Activated T-cell treated with anti-CD3 and anti-CD28 coated beads, Interleukin-2, amount 50 U/mL, for 72 hours (primary cell): ENCODE measurements at regions not wholly inside any gene's neighbourhood (a gene's known extent, or its start where the extent isn't known, plus 50 kb on each side); places are given as distances from the start of the nearest gene placed in this dataset.

Source experiments
- ATAC-seq, 2 donors: fragments of 150-1000 bp; cut with Tn5 transposase; replicated peaks in 1 of 2; 2 replicates each; pipeline ENCODE4 v1.10.0; 2021; ENCODE audit warnings: moderate library complexity in 2 of 2, mild to moderate bottlenecking in 1 of 2
- DNase-seq, 2 donors: peaks; one replicate each; pipeline ENCODE4 v3.0.0; 2021 to 2022; ENCODE audit warnings: mixed read lengths in 1 of 2
- H3K27ac Mint-ChIP-seq: one replicate; pipeline ENCODE4 v1.8.0; 2022; ENCODE audit warnings: mild to moderate bottlenecking, moderate library complexity, mixed read lengths
- H3K27me3 Mint-ChIP-seq: one replicate; pipeline ENCODE4 v1.8.0; 2022; ENCODE audit warnings: low read depth, mixed read lengths
- H3K36me3 Mint-ChIP-seq, 2 donors: one replicate each; pipeline ENCODE4 v1.8.0; 2022; ENCODE audit warnings: mixed read lengths in 2 of 2, mild to moderate bottlenecking in 1 of 2; ENCODE audit not compliant: insufficient read depth in 2 of 2
- H3K4me1 Mint-ChIP-seq: one replicate; pipeline ENCODE4 v1.8.0; 2022; ENCODE audit warnings: low read depth, mixed read lengths
- H3K4me3 Mint-ChIP-seq, 2 donors: one replicate each; pipeline ENCODE4 v1.8.0; 2022; ENCODE audit warnings: mild to moderate bottlenecking in 2 of 2, mixed read lengths in 2 of 2, moderate library complexity in 2 of 2
- H3K9me3 Mint-ChIP-seq, 2 donors: one replicate each; pipeline ENCODE4 v1.8.0; 2022; ENCODE audit warnings: mixed read lengths in 2 of 2

DNA sequence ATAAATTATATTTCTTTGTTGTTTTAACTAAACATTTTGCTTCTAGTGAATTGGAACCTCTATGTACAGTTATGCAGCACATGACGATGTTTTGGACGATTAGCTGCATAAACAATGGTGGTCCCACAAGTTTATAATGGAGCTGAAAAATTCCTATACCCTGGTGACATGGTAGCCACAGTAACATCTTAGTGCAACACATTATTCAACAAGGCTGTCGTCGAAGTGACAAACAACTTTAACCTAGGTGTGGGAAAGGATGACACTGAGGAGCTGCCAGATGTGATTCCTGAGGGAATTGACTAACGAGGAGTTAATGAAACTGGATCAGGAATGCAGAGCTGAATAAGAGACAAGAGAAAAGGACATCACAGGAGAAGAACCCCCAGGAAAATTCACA lies 588.9 kb upstream of the EPHA6 start:
- H3K4me3 Mint-ChIP-seq: no peak overlapping the region
- no peaks in the 10 kb centered on the region for H3K4me1 Mint-ChIP-seq
- H3K9me3 Mint-ChIP-seq: peaks cover 5 to 6% of the 10 kb centered on the region in 2 donors
- no peaks in the 10 kb centered on the region for H3K36me3 Mint-ChIP-seq
- no peak for DNase-seq
- H3K27me3 Mint-ChIP-seq: no peaks in the 10 kb centered on the region
- ATAC-seq: no peak
- no peak overlapping the region for H3K27ac Mint-ChIP-seq

DNA sequence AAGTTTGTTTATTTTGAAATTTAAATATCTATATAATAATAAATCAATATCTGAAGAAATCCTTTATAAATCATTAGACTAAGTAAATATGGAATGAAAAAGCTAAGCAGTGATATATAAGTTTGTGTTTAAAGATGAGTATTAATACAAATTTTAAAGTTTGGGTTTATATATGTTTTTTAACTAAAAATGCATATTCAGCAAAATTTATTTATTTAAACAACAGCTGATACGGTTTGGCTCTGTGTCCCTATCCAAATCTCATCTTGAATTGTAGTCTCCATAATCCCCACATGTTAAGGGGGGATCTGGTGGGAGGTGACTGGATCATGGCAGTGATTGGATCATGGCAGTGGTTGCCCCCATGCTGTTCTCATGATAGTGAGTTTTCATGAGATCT lies 580.7 kb upstream of the EPHA6 start:
- H3K4me3 Mint-ChIP-seq: no peak overlapping the region
- H3K36me3 Mint-ChIP-seq: no peaks in the 10 kb centered on the region
- H3K4me1 Mint-ChIP-seq: no peaks in the 10 kb centered on the region
- H3K27me3 Mint-ChIP-seq: no peaks in the 10 kb centered on the region
- ATAC-seq (no peak), DNase-seq (no peak)
- H3K27ac Mint-ChIP-seq: no peak overlapping the region
- H3K9me3 Mint-ChIP-seq: peaks cover 0 to 4% of the 10 kb centered on the region in 2 donors

DNA sequence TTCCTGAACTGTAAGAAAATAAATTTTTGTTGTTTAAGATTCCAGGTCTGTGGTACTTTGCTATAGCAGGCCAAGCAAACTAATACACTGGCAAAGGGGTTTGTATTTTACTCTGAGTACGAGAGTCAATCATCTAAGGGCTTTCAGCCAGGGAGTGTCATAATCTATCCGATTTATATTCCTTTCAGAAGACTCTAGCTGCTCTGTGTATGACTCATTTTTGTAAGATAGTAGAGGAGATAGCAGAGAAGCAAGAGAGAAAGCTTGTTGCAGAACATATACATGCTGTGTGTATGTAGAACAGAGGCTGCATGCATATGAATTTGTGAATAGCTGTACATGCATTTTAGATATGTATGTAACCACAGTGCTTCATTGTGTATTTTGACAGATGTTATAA lies 577.9 kb upstream of the EPHA6 start:
- no peak for ATAC-seq
- Mint-ChIP-seq H3K27me3 (no peaks in the 10 kb centered on the region), H3K9me3 (peaks cover 0 to 4% of the 10 kb centered on the region in 2 donors)

DNA sequence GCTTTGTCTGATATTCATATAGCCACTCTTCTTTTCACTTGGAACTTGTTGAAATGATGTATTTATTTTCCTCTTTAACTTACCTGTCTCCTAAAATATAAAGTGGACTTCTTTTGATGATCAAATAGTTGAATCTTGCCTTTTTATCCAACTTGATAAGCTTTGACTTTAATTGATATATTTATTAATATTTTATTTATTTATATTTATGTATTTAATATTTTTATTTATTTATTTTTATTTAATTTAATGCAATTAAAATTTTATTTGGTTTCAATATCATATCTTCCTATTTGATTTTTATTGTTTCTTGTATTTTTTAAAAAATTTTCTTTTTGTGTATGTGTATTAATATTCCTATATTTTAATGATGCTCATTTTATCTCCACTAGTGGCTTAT lies 555.1 kb upstream of the EPHA6 start:
- no peak overlapping the region for H3K27ac Mint-ChIP-seq
- no peak overlapping the region for H3K4me3 Mint-ChIP-seq
- no peaks in the 10 kb centered on the region for H3K27me3 Mint-ChIP-seq
- DNase-seq (no peak), ATAC-seq (no peak)
- H3K36me3 Mint-ChIP-seq: no peaks in the 10 kb centered on the region
- no peaks in the 10 kb centered on the region for H3K4me1 Mint-ChIP-seq
- peaks cover 9 to 10% of the 10 kb centered on the region in 2 donors for H3K9me3 Mint-ChIP-seq

More for the DNA sequence above, 577.9 kb upstream of the EPHA6 start:
- Mint-ChIP-seq H3K4me3 (no peak overlapping the region), H3K36me3 (no peaks in the 10 kb centered on the region), H3K27ac (no peak overlapping the region), H3K4me1 (no peaks in the 10 kb centered on the region)
- no peak for DNase-seq

- ATAC-seq (no peak), DNase-seq (no peak)
- Mint-ChIP-seq H3K4me1 (no peaks in the 10 kb centered on the region), H3K4me3 (no peak overlapping the region), H3K27me3 (no peaks in the 10 kb centered on the region), H3K27ac (no peak overlapping the region), H3K9me3 (peaks cover 2 to 10% of the 10 kb centered on the region in 2 donors), H3K36me3 (no peaks in the 10 kb centered on the region)
These were observed 549.7 kb upstream of the EPHA6 start for GRCh38 chr3:96264701-96265100.

- Mint-ChIP-seq H3K9me3 (peaks cover 2 to 6% of the 10 kb centered on the region in 2 donors), H3K4me3 (no peak overlapping the region), H3K4me1 (no peaks in the 10 kb centered on the region), H3K27me3 (no peaks in the 10 kb centered on the region), H3K36me3 (no peaks in the 10 kb centered on the region), H3K27ac (no peak overlapping the region)
- ATAC-seq (no peak), DNase-seq (no peak)
These were observed 547.8 kb upstream of the EPHA6 start for GRCh38 chr3:96266395-96267190.

DNA sequence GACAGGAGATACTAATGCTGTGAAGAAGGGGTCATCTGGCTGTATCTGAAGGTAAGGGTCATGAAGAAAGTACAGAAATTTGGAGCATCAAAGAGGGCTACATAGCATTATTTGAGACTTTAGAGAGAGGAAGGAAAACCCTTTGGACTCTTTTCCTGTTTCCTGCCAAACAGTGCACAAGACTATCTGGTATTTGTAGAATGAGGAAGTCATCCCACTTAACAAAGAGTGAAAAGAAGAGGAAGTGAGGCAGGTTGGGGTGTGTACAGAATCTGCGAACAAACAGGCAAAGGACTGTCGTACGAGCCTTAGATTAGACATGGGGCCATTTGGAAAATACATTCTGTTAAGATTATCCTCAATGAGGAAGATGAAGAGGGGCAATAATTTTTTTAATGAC lies 546.8 kb upstream of the EPHA6 start:
- no peaks in the 10 kb centered on the region for H3K4me1 Mint-ChIP-seq
- no peak overlapping the region for H3K4me3 Mint-ChIP-seq
- no peaks in the 10 kb centered on the region for H3K36me3 Mint-ChIP-seq
- H3K27me3 Mint-ChIP-seq: no peaks in the 10 kb centered on the region
- no peak for DNase-seq
- peaks cover 0 to 7% of the 10 kb centered on the region in 2 donors for H3K9me3 Mint-ChIP-seq
- ATAC-seq: no peak
- no peak overlapping the region for H3K27ac Mint-ChIP-seq

DNA sequence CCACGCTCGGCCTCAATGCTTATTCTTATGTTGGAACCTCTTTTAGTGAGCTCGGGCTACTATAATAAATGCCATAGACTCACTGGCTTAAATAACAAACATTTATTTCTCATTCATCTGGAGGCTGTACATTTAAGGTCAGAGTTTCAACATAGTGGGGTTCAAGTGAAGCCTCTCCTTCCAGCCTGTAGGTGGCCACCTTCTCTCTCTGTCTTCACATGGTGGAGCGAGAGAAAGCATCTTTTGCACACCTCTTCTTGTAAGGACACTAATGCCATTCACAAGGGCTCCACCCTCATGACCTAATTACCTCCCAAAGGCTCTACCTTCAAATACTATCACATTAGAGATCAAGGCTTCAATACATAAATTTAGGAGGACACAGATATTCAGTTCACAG lies 520.3 kb upstream of the EPHA6 start:
- H3K36me3 Mint-ChIP-seq: peaks cover 0 to 3% of the 10 kb centered on the region in 2 donors
- DNase-seq (no peak), ATAC-seq (no peak)
- H3K4me3 Mint-ChIP-seq: no peak overlapping the region
- H3K27me3 Mint-ChIP-seq: no peaks in the 10 kb centered on the region
- no peak overlapping the region for H3K27ac Mint-ChIP-seq
- peaks cover 1 to 5% of the 10 kb centered on the region in 2 donors for H3K9me3 Mint-ChIP-seq
- H3K4me1 Mint-ChIP-seq: no peaks in the 10 kb centered on the region

GRCh38 chr3:96300743-96301142 lies 513.7 kb upstream of the EPHA6 start:
- no peaks in the 10 kb centered on the region for H3K4me1 Mint-ChIP-seq
- H3K27me3 Mint-ChIP-seq: no peaks in the 10 kb centered on the region
- no peak overlapping the region for H3K4me3 Mint-ChIP-seq
- ATAC-seq: no peak
- peaks cover 0 to 3% of the 10 kb centered on the region in 2 donors for H3K36me3 Mint-ChIP-seq
- peaks cover 0 to 3% of the 10 kb centered on the region in 2 donors for H3K9me3 Mint-ChIP-seq
- H3K27ac Mint-ChIP-seq: no peak overlapping the region
- DNase-seq: no peak

DNA sequence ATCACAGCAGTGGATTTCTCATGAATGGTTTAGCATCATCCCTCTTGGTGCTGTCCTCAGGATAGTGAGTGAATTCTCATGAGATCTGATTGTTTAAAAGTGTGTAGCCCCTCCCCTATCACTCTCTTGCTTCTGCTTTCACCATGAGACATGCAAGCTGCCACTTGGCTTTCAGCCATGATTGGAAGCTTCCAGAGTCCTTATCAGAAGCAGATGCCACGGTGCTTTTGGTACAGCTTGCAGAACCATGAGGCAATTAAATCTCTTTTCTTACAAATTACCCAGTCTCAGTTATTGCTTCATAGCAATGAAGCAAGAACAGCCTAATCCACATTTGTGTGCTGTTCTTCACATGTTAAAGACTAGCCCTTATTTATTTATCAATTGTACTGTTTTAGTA lies 495.2 kb upstream of the EPHA6 start:
- H3K36me3 Mint-ChIP-seq: no peaks in the 10 kb centered on the region
- H3K27me3 Mint-ChIP-seq: no peaks in the 10 kb centered on the region
- no peaks in the 10 kb centered on the region for H3K4me1 Mint-ChIP-seq

GRCh38 chr3:96324087-96324486 lies 490.3 kb upstream of the EPHA6 start:
- peaks cover 2 to 3% of the 10 kb centered on the region in 2 donors for H3K9me3 Mint-ChIP-seq
- no peaks in the 10 kb centered on the region for H3K4me1 Mint-ChIP-seq
- H3K4me3 Mint-ChIP-seq: no peak overlapping the region
- ATAC-seq: no peak
- no peak overlapping the region for H3K27ac Mint-ChIP-seq
- no peaks in the 10 kb centered on the region for H3K36me3 Mint-ChIP-seq
- DNase-seq: no peak
- H3K27me3 Mint-ChIP-seq: no peaks in the 10 kb centered on the region

More for the DNA sequence above, 495.2 kb upstream of the EPHA6 start:
- Mint-ChIP-seq H3K27ac (no peak overlapping the region), H3K9me3 (peaks cover 9 to 10% of the 10 kb centered on the region in 2 donors), H3K4me3 (no peak overlapping the region)
- ATAC-seq: no peak
- no peak for DNase-seq

GRCh38 chr3:96330795-96331194 lies 483.6 kb upstream of the EPHA6 start:
- Mint-ChIP-seq H3K36me3 (no peaks in the 10 kb centered on the region), H3K27me3 (no peaks in the 10 kb centered on the region), H3K9me3 (peaks cover 4 to 5% of the 10 kb centered on the region in 2 donors), H3K4me1 (no peaks in the 10 kb centered on the region), H3K4me3 (no peak overlapping the region), H3K27ac (no peak overlapping the region)
- ATAC-seq: no peak
- DNase-seq: no peak

- Mint-ChIP-seq H3K36me3 (no peaks in the 10 kb centered on the region), H3K27ac (no peak overlapping the region), H3K4me3 (no peak overlapping the region), H3K27me3 (no peaks in the 10 kb centered on the region), H3K9me3 (peaks cover 4 to 5% of the 10 kb centered on the region in 2 donors), H3K4me1 (no peaks in the 10 kb centered on the region)
- no peak for DNase-seq
- ATAC-seq: no peak
These were observed 483.1 kb upstream of the EPHA6 start for GRCh38 chr3:96331341-96331740.

GRCh38 chr3:96334779-96335178 lies 479.6 kb upstream of the EPHA6 start:
- peaks cover 0 to 3% of the 10 kb centered on the region in 2 donors for H3K36me3 Mint-ChIP-seq
- peaks cover 5 to 6% of the 10 kb centered on the region in 2 donors for H3K9me3 Mint-ChIP-seq
- ATAC-seq (no peak), DNase-seq (no peak)
- H3K27ac Mint-ChIP-seq: no peak overlapping the region
- no peaks in the 10 kb centered on the region for H3K4me1 Mint-ChIP-seq
- no peak overlapping the region for H3K4me3 Mint-ChIP-seq
- no peaks in the 10 kb centered on the region for H3K27me3 Mint-ChIP-seq
